ENCODE measurements at regions not wholly inside any gene's neighbourhood (a gene's known extent, or its start where the extent isn't known, plus 50 kb on each side); places are given as distances from the start of the nearest gene placed in this dataset.

DNA sequence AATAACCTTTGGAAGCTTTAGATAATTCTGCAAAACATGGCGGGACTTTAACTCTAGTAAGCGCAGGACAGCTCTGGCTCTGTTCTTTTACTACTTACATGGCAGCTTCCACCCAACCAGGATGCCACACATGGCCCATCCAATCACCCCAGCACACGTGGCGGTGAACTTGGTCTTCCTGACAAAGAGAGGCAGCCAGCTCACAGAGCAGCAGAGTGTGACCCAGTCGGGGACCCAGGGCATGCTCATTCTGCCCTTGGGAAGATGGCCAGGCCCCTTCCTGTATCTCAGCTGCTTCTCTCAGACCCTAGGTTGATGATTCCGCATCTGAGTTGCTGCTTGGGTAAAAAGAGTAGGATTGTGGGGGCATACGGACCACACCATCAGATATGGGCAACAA is 172.1 kb downstream of the USP12 start:
- Histone ChIP-seq H3K9me3 (replicated peaks in 1 of 2; ENCODE audit: control insufficient read depth in 1 of 2, insufficient read depth in 1 of 2, low read length in 2 of 2) (no peaks in the 10 kb centered on the region), H4K20me1 (ENCODE audit: insufficient read depth, low read length) (no peaks in the 10 kb centered on the region), H3K27me3 (ENCODE audit: control insufficient read depth in 2 of 2, insufficient read depth in 2 of 2, low read length in 2 of 2) (no peaks in the 10 kb centered on the region), H3K36me3 (replicated peaks in 1 of 2; ENCODE audit: control insufficient read depth in 1 of 2, insufficient read depth in 2 of 2, low read length in 2 of 2) (no peaks in the 10 kb centered on the region), H3K4me1 (ENCODE audit: control insufficient read depth in 1 of 2, insufficient read depth in 2 of 2, low read length in 2 of 2) (no peaks in the 10 kb centered on the region), H2AFZ (ENCODE audit: insufficient read depth, low read depth, low read length, poor library complexity, severe bottlenecking) (no peak overlapping the region), H3K79me2 (ENCODE audit: insufficient read depth, low read length) (no peaks in the 10 kb centered on the region), H3K9ac (ENCODE audit: insufficient read depth, low read length, poor library complexity, severe bottlenecking) (no peak overlapping the region), H3K4me3 (replicated peaks in 1 of 3; ENCODE audit: low read depth in 2 of 3, low read length in 3 of 3) (no peak overlapping the region), H3K4me2 (replicated peaks; ENCODE audit: extremely low read depth, low read length, poor library complexity, severe bottlenecking) (no peak overlapping the region), H3K27ac (ENCODE audit: low read depth in 1 of 2, low read length in 2 of 2) (no peak overlapping the region)
- Mint-ChIP-seq H3K36me3 (no peaks in the 10 kb centered on the region), H3K9me3 (peaks cover 0 to 2% (median 0%) of the 10 kb centered on the region in 7 donors), H3K4me1 (peaks cover 4% of the 10 kb centered on the region), H3K4me3 (no peak overlapping the region), H3K27ac (no peak overlapping the region), H3K27me3 (ENCODE audit: low read depth in 3 of 3) (peaks cover 4 to 7% (median 6%) of the 10 kb centered on the region in 3 donors)
- TF ChIP-seq, protein P1, sequence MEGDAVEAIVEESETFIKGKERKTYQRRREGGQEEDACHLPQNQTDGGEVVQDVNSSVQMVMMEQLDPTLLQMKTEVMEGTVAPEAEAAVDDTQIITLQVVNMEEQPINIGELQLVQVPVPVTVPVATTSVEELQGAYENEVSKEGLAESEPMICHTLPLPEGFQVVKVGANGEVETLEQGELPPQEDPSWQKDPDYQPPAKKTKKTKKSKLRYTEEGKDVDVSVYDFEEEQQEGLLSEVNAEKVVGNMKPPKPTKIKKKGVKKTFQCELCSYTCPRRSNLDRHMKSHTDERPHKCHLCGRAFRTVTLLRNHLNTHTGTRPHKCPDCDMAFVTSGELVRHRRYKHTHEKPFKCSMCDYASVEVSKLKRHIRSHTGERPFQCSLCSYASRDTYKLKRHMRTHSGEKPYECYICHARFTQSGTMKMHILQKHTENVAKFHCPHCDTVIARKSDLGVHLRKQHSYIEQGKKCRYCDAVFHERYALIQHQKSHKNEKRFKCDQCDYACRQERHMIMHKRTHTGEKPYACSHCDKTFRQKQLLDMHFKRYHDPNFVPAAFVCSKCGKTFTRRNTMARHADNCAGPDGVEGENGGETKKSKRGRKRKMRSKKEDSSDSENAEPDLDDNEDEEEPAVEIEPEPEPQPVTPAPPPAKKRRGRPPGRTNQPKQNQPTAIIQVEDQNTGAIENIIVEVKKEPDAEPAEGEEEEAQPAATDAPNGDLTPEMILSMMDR (IDR thresholded peaks at IDR 0.05), result no peak
- 93% methylated on average over 5 of the region's 7 CpGs for WGBS (ENCODE audit: insufficient coverage)
- intact Hi-C loops (cut with micrococcal nuclease), result no loop called here
- no peak for DNase-seq

DNA sequence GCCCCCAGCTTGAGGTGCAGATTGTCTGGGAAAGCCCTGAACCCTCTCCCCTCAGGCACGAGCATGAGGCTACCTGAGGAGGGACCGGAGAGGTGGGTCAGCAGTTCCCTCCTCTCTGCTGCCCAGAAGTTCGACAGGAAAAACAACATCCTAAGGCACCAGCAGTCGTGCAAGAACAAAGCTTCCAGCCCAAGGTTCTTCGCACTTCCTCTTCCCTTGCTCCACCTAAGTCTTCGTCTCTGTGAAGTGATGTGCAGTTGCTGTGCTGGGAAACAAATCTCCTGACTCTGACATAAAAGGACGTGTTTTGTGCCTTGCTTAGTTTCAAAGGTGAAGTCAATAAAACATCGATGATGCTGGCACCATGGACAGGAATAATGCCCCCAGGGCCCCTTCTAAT is 173.3 kb downstream of the USP12 start:
- no peak for DNase-seq
- TF ChIP-seq, protein P1 (IDR thresholded peaks at IDR 0.05), result no peak

More for the DNA sequence above, 173.3 kb downstream of the USP12 start:
- no peak overlapping the region for H3K4me2 ChIP-seq (replicated peaks; ENCODE audit: extremely low read depth, low read length, poor library complexity, severe bottlenecking)
- intact Hi-C loops (cut with micrococcal nuclease), result no loop called here
- H3K4me1 Mint-ChIP-seq, result peaks cover 4% of the 10 kb centered on the region
- no peaks in the 10 kb centered on the region for H3K9me3 ChIP-seq (replicated peaks in 1 of 2; ENCODE audit: control insufficient read depth in 1 of 2, insufficient read depth in 1 of 2, low read length in 2 of 2)
- H4K20me1 ChIP-seq (ENCODE audit: insufficient read depth, low read length), result no peaks in the 10 kb centered on the region
- no peak overlapping the region for H3K4me3 ChIP-seq (replicated peaks in 1 of 3; ENCODE audit: low read depth in 2 of 3, low read length in 3 of 3)
- H3K36me3 ChIP-seq (replicated peaks in 1 of 2; ENCODE audit: control insufficient read depth in 1 of 2, insufficient read depth in 2 of 2, low read length in 2 of 2), result no peaks in the 10 kb centered on the region
- H3K9me3 Mint-ChIP-seq, result peaks cover 0 to 2% (median 0%) of the 10 kb centered on the region in 7 donors
- peaks cover 1 to 5% (median 4%) of the 10 kb centered on the region in 3 donors for H3K27me3 Mint-ChIP-seq (ENCODE audit: low read depth in 3 of 3)
- H3K27me3 ChIP-seq (ENCODE audit: control insufficient read depth in 2 of 2, insufficient read depth in 2 of 2, low read length in 2 of 2), result no peaks in the 10 kb centered on the region
- no peaks in the 10 kb centered on the region for H3K4me1 ChIP-seq (ENCODE audit: control insufficient read depth in 1 of 2, insufficient read depth in 2 of 2, low read length in 2 of 2)
- no peak overlapping the region for H2AFZ ChIP-seq (ENCODE audit: insufficient read depth, low read depth, low read length, poor library complexity, severe bottlenecking)
- H3K4me3 Mint-ChIP-seq, result no peak overlapping the region
- no peak overlapping the region for H3K9ac ChIP-seq (ENCODE audit: insufficient read depth, low read length, poor library complexity, severe bottlenecking)
- no peaks in the 10 kb centered on the region for H3K79me2 ChIP-seq (ENCODE audit: insufficient read depth, low read length)
- 100% methylated on average over 2 of the region's 8 CpGs for WGBS (ENCODE audit: insufficient coverage)
- H3K27ac ChIP-seq (ENCODE audit: low read depth in 1 of 2, low read length in 2 of 2), result no peak overlapping the region
- no peak overlapping the region for H3K27ac Mint-ChIP-seq
- H3K36me3 Mint-ChIP-seq, result no peaks in the 10 kb centered on the region

Data from CD14-positive monocyte (primary cell).